ENCODE measurements at regions not wholly inside any gene's neighbourhood (a gene's known extent, or its start where the extent isn't known, plus 50 kb on each side); places are given as distances from the start of the nearest gene placed in this dataset.

DNA sequence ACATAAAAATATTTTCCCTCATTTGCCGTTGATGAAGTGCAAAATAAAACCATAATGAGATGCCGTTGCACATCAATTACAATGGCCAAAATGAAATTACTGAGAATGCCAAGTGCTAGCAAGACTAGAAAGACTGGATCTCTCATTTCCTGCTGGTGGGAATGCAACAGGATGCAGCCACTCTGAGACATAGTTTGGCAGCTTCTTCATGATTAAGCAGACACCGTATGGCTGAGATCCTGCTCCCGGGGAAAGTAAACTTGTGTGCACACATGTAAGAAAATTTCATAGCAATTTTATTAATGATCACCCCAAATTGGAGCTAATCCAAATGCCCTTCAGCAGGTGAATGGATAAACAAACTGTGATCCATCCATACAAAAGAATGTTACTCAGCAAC is 1013.2 kb downstream of the TBC1D22A start:
- TF ChIP-seq ZNF70 (CRISPR knock-in tag; IDR thresholded peaks at IDR 0.05) = no peak
- TF ChIP-seq, protein P1, sequence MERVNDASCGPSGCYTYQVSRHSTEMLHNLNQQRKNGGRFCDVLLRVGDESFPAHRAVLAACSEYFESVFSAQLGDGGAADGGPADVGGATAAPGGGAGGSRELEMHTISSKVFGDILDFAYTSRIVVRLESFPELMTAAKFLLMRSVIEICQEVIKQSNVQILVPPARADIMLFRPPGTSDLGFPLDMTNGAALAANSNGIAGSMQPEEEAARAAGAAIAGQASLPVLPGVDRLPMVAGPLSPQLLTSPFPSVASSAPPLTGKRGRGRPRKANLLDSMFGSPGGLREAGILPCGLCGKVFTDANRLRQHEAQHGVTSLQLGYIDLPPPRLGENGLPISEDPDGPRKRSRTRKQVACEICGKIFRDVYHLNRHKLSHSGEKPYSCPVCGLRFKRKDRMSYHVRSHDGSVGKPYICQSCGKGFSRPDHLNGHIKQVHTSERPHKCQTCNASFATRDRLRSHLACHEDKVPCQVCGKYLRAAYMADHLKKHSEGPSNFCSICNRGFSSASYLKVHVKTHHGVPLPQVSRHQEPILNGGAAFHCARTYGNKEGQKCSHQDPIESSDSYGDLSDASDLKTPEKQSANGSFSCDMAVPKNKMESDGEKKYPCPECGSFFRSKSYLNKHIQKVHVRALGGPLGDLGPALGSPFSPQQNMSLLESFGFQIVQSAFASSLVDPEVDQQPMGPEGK (CRISPR knock-in tag; IDR thresholded peaks at IDR 0.05; ENCODE audit: borderline replicate concordance) = no peak
- no peak for TF ChIP-seq ARNTL (CRISPR knock-in tag; IDR thresholded peaks at IDR 0.05; ENCODE audit: borderline replicate concordance, low read depth)
- no peak for TF ChIP-seq TCF4 (CRISPR knock-in tag; IDR thresholded peaks at IDR 0.05; ENCODE audit: borderline replicate concordance)
- TF ChIP-seq, protein P2, sequence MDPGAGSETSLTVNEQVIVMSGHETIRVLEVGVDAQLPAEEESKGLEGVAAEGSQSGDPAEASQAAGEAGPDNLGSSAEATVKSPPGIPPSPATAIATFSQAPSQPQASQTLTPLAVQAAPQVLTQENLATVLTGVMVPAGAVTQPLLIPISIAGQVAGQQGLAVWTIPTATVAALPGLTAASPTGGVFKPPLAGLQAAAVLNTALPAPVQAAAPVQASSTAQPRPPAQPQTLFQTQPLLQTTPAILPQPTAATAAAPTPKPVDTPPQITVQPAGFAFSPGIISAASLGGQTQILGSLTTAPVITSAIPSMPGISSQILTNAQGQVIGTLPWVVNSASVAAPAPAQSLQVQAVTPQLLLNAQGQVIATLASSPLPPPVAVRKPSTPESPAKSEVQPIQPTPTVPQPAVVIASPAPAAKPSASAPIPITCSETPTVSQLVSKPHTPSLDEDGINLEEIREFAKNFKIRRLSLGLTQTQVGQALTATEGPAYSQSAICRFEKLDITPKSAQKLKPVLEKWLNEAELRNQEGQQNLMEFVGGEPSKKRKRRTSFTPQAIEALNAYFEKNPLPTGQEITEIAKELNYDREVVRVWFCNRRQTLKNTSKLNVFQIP (CRISPR knock-in tag; IDR thresholded peaks at IDR 0.05; ENCODE audit: borderline replicate concordance, low read depth) = no peak
- TF ChIP-seq, protein P3, sequence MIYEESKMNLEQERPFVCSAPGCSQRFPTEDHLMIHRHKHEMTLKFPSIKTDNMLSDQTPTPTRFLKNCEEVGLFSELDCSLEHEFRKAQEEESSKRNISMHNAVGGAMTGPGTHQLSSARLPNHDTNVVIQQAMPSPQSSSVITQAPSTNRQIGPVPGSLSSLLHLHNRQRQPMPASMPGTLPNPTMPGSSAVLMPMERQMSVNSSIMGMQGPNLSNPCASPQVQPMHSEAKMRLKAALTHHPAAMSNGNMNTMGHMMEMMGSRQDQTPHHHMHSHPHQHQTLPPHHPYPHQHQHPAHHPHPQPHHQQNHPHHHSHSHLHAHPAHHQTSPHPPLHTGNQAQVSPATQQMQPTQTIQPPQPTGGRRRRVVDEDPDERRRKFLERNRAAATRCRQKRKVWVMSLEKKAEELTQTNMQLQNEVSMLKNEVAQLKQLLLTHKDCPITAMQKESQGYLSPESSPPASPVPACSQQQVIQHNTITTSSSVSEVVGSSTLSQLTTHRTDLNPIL (CRISPR knock-in tag; IDR thresholded peaks at IDR 0.05; ENCODE audit: low read depth) = no peak
- TF ChIP-seq GLIS3 (CRISPR knock-in tag; IDR thresholded peaks at IDR 0.05) = no peak
- TF ChIP-seq PPARA (CRISPR knock-in tag; IDR thresholded peaks at IDR 0.05; ENCODE audit: borderline replicate concordance) = no peak
- no peak for TF ChIP-seq BACH2 (CRISPR knock-in tag; IDR thresholded peaks at IDR 0.05; ENCODE audit: borderline replicate concordance)
- no peak for TF ChIP-seq ZFP30 (CRISPR knock-in tag; IDR thresholded peaks at IDR 0.05)
- TF ChIP-seq, protein P4, sequence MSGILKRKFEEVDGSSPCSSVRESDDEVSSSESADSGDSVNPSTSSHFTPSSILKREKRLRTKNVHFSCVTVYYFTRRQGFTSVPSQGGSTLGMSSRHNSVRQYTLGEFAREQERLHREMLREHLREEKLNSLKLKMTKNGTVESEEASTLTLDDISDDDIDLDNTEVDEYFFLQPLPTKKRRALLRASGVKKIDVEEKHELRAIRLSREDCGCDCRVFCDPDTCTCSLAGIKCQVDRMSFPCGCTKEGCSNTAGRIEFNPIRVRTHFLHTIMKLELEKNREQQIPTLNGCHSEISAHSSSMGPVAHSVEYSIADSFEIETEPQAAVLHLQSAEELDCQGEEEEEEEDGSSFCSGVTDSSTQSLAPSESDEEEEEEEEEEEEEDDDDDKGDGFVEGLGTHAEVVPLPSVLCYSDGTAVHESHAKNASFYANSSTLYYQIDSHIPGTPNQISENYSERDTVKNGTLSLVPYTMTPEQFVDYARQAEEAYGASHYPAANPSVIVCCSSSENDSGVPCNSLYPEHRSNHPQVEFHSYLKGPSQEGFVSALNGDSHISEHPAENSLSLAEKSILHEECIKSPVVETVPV (CRISPR knock-in tag; IDR thresholded peaks at IDR 0.05) = no peak

Measured in SK-N-SH treated with all-trans-retinoic acid at 6 μM for 48 hours (cell line).